H1 (cell line): ENCODE measurements at regions not wholly inside any gene's neighbourhood (a gene's known extent, or its start where the extent isn't known, plus 50 kb on each side); places are given as distances from the start of the nearest gene placed in this dataset.

ENCODE experiments used
- CHD7 ChIP-seq: fragments of 300-600 bp; sonication (generic); IDR thresholded peaks from 2 replicates; pipeline ENCODE4 v1.7.1; 2012; ENCODE audit warnings: low read length, moderate library complexity, mild to moderate bottlenecking, inconsistent platforms; ENCODE audit not compliant: insufficient replicate concordance

GRCh38 chr9:108397286-108397685, 458.5 kb downstream of the ACTL7B start (continued):
- no peak for TF ChIP-seq CHD7
